OCI-LY7 (cell line): ENCODE measurements at regions not wholly inside any gene's neighbourhood (a gene's known extent, or its start where the extent isn't known, plus 50 kb on each side); places are given as distances from the start of the nearest gene placed in this dataset.

Experiments
- BruUV-seq: library from RNA; stranded (reverse); fragments of 400-500 nt; replicated peaks from 2 replicates; lab custom pipeline; 2021; lab: Mats Ljungman, UMichigan
- CTCF ChIA-PET: fragments of 300-600 bp; sonication (Branson Sonifier 250); formaldehyde crosslinking; loops from one replicate; lab custom pipeline; 2022; ENCODE audit warnings: antibody characterized with exemption; ENCODE audit not compliant: unreplicated experiment; lab: Charles Lee
- POLR2A ChIA-PET: fragments of 300-600 bp; sonication (Branson Sonifier 250); formaldehyde crosslinking; loops from one replicate; lab custom pipeline; 2022; ENCODE audit warnings: antibody characterized with exemption; lab: Charles Lee
- DNase-seq: peaks from one replicate; pipeline ENCODE4 v3.0.0-alpha.2; 2015; ENCODE audit warnings: low spot score
- H2AFZ ChIP-seq: fragments of 200-600 bp; sonication (generic), shearing (Covaris generic); 2 replicates; pipeline ENCODE4 v1.6.1; 2014; ENCODE audit warnings: mild to moderate bottlenecking, antibody characterized with exemption, low read length, moderate library complexity
- H3K27ac ChIP-seq: fragments of 200-600 bp; sonication (generic); 2 replicates; pipeline ENCODE4 v1.5.1; 2014; ENCODE audit warnings: mixed run types, low read depth, mild to moderate bottlenecking, moderate library complexity, low read length, inconsistent platforms; ENCODE audit not compliant: poor library complexity, severe bottlenecking
- H3K36me3 ChIP-seq: fragments of 200-600 bp; sonication (generic); 2 replicates; pipeline ENCODE4 v1.6.1; 2014; ENCODE audit warnings: mild to moderate bottlenecking, antibody characterized with exemption, low read length, moderate library complexity, mixed read lengths; ENCODE audit not compliant: insufficient read depth
- H3K4me1 ChIP-seq: fragments of 200-600 bp; sonication (generic); 2 replicates; pipeline ENCODE4 v1.5.1; 2014; ENCODE audit warnings: mild to moderate bottlenecking, low read length; ENCODE audit not compliant: insufficient read depth, poor library complexity, severe bottlenecking
- H3K4me2 ChIP-seq: fragments of 200-600 bp; sonication (generic); 2 replicates; pipeline ENCODE4 v1.6.1; 2014; ENCODE audit warnings: mild to moderate bottlenecking, low read length
- H3K4me3 ChIP-seq: fragments of 200-600 bp; sonication (generic); 2 replicates; pipeline ENCODE4 v1.5.1; 2014; ENCODE audit warnings: mild to moderate bottlenecking, low read depth, low read length; ENCODE audit not compliant: poor library complexity, severe bottlenecking
- H3K79me2 ChIP-seq: fragments of 200-600 bp; sonication (generic); 2 replicates; pipeline ENCODE4 v1.6.1; 2016; ENCODE audit warnings: low read depth, mild to moderate bottlenecking, low read length, moderate library complexity, mixed read lengths; ENCODE audit not compliant: insufficient read depth
- H3K9me2 ChIP-seq: fragments of 200-600 bp; sonication (generic); 2 replicates; pipeline ENCODE4 v1.6.1; 2016; ENCODE audit warnings: mild to moderate bottlenecking, low read length, mixed read lengths; ENCODE audit not compliant: insufficient read depth
- H3K9me3 ChIP-seq: fragments of 200-600 bp; sonication (generic); 2 replicates; pipeline ENCODE4 v1.6.1; 2014; ENCODE audit warnings: mild to moderate bottlenecking, mixed run types, low read length, mixed read lengths
- H4K20me1 ChIP-seq: fragments of 200-600 bp; sonication (generic); 2 replicates; pipeline ENCODE4 v1.6.1; 2014; ENCODE audit warnings: mild to moderate bottlenecking, antibody characterized with exemption, low read length, moderate library complexity, mixed read lengths; ENCODE audit not compliant: insufficient read depth
- CTCF ChIP-seq: fragments of 200-600 bp; sonication (generic); conservative IDR thresholded peaks from 2 replicates; pipeline ENCODE4 v1.5.1; 2014; ENCODE audit warnings: mild to moderate bottlenecking, antibody characterized with exemption, low read length, moderate library complexity, mixed read lengths
- EZH2phosphoT487 ChIP-seq: fragments of 200-600 bp; sonication (generic); IDR thresholded peaks from 2 replicates; pipeline ENCODE4 v1.6.1; 2018; ENCODE audit warnings: low read depth, borderline replicate concordance, mild to moderate bottlenecking, mixed run types, antibody characterized with exemption, low read length, moderate library complexity, mixed read lengths
- intact Hi-C: fragments of 100-400 bp; cut with micrococcal nuclease; formaldehyde crosslinking; loops from one replicate; pipeline ENCODE4 v1.10.0; 2022; ENCODE audit not compliant: unreplicated experiment

GRCh38 chrX:73348977-73349376 lies 97.9 kb upstream of the CDX4 start:
- H4K20me1 ChIP-seq = no peaks in the 10 kb centered on the region
- ChIA-PET POLR2A (no interaction called here), CTCF (no interaction called here)
- TF ChIP-seq EZH2phosphoT487 (no peak), CTCF (no peak)
- no peaks in the 10 kb centered on the region for H3K36me3 ChIP-seq
- no peak overlapping the region for H3K4me2 ChIP-seq
- intact Hi-C loops = no loop called here
- H3K4me3 ChIP-seq = no peak overlapping the region
- DNase-seq = no peak
- no peaks in the 10 kb centered on the region for H3K9me3 ChIP-seq
- no peaks in the 10 kb centered on the region for H3K4me1 ChIP-seq
- no TSS peak for BruUV-seq
- no peak overlapping the region for H2AFZ ChIP-seq
- no peak overlapping the region for H3K27ac ChIP-seq
- no peaks in the 10 kb centered on the region for H3K9me2 ChIP-seq
- H3K79me2 ChIP-seq = no peaks in the 10 kb centered on the region

- ChIA-PET POLR2A (interaction anchor here (0.7 kb wide), 1 partner anchor 473 kb away, joined by 4 read pairs; no protein-coding TSS in a partner anchor), CTCF (no interaction called here)
- Histone ChIP-seq H4K20me1 (no peaks in the 10 kb centered on the region), H2AFZ (no peak overlapping the region), H3K79me2 (no peaks in the 10 kb centered on the region), H3K4me3 (no peak overlapping the region), H3K4me2 (no peak overlapping the region), H3K9me3 (no peaks in the 10 kb centered on the region), H3K36me3 (no peaks in the 10 kb centered on the region), H3K9me2 (no peaks in the 10 kb centered on the region), H3K4me1 (no peaks in the 10 kb centered on the region), H3K27ac (no peak overlapping the region)
- intact Hi-C loops = no loop called here
- no peak for DNase-seq
- TF ChIP-seq CTCF = no peak
- no peak for TF ChIP-seq EZH2phosphoT487
- BruUV-seq = no TSS peak
These were observed 109.5 kb upstream of the CDX4 start for GRCh38 chrX:73337366-73337765.

DNA sequence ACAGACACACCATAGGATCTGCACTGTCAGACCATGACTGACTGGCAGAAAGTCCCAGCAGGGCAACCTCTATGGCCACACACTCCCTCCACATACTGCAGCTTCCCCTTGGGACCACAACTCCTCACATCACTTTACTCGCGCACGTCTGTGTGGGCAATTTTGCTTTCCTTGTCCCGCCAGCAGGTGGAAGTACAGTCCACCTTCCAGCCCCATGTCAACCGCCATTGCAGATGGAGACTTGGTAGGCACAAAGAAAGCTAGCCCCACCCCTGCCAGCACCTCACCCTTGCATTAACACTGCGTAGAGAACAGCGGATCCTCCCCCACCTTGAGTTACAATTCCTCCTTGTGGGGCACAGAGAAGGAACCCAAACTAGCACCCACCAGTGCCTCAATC lies 74.4 kb upstream of the NAP1L2 start:
- TF ChIP-seq EZH2phosphoT487 (no peak), CTCF (no peak)
- Histone ChIP-seq H3K27ac (no peak overlapping the region), H3K4me1 (no peaks in the 10 kb centered on the region), H3K4me2 (no peak overlapping the region), H3K79me2 (no peaks in the 10 kb centered on the region), H3K36me3 (no peaks in the 10 kb centered on the region), H3K4me3 (no peak overlapping the region), H3K9me2 (no peaks in the 10 kb centered on the region), H4K20me1 (no peaks in the 10 kb centered on the region), H2AFZ (no peak overlapping the region), H3K9me3 (no peaks in the 10 kb centered on the region)
- no peak for DNase-seq
- BruUV-seq = no TSS peak
- ChIA-PET POLR2A (no interaction called here), CTCF (no interaction called here)
- intact Hi-C loops = no loop called here
